PC-3 (cell line): ENCODE measurements at regions not wholly inside any gene's neighbourhood (a gene's known extent, or its start where the extent isn't known, plus 50 kb on each side); places are given as distances from the start of the nearest gene placed in this dataset.
A peak's percentile ranks its signal among the peaks of the same experiment; 100 is the strongest.
"Not testable (repeated sequence)": the region's sequence is repeated elsewhere in the genome, so short reads cannot be mapped to it uniquely, and the experiment has no call there.

Source experiments
- ATAC-seq: fragments of 200-7000 bp; cut with Tn5 transposase; 2 replicates; pipeline ENCODE4 v1.9.1; 2020; ENCODE audit warnings: mild to moderate bottlenecking, moderate library complexity
- BruUV-seq: library from RNA; stranded (reverse); fragments of 400-500 nt; replicated peaks from 2 replicates; lab custom pipeline; 2021; lab: Mats Ljungman, UMichigan
- CTCF ChIA-PET: fragments of 300-600 bp; sonication (Branson Sonifier 250); formaldehyde crosslinking; loops from one replicate; lab custom pipeline; 2022; ENCODE audit warnings: antibody characterized with exemption; lab: Charles Lee
- POLR2A ChIA-PET: fragments of 300-600 bp; sonication (Branson Sonifier 250); formaldehyde crosslinking; loops from one replicate; lab custom pipeline; 2022; ENCODE audit warnings: antibody characterized with exemption; ENCODE audit not compliant: unreplicated experiment; lab: Charles Lee
- DNase-seq: peaks from one replicate; pipeline ENCODE4 v3.0.0-alpha.2; 2015
- H2AFZ ChIP-seq: fragments of 300-600 bp; sonication (generic); 2 replicates; pipeline ENCODE4 v1.6.0; 2016; ENCODE audit warnings: antibody characterized with exemption, low read length
- H3F3A ChIP-seq: fragments of 300-600 bp; sonication (generic); one replicate; pipeline ENCODE4 v1.6.0; 2017; ENCODE audit warnings: antibody characterized with exemption, low read length, control low read depth, mild to moderate bottlenecking; ENCODE audit not compliant: unreplicated experiment
- H3K27ac ChIP-seq: fragments of 300-600 bp; sonication (generic); 2 replicates; pipeline ENCODE4 v1.5.1; 2016; ENCODE audit warnings: mild to moderate bottlenecking, low read length
- H3K27me3 ChIP-seq: fragments of 300-600 bp; sonication (generic); 2 replicates; pipeline ENCODE4 v1.6.1; 2016; ENCODE audit warnings: low read length, mixed read lengths
- H3K36me3 ChIP-seq: fragments of 300-600 bp; sonication (generic); 2 replicates; pipeline ENCODE4 v1.6.1; 2016; ENCODE audit warnings: low read depth, mixed run types, low read length, mixed read lengths
- H3K4me1 ChIP-seq: fragments of 300-600 bp; sonication (generic); 2 replicates; pipeline ENCODE4 v1.5.1; 2016; ENCODE audit warnings: low read length; ENCODE audit not compliant: insufficient read depth
- H3K4me2 ChIP-seq: fragments of 300-600 bp; sonication (generic); 2 replicates; pipeline ENCODE4 v1.6.0; 2016; ENCODE audit warnings: low read length
- H3K4me3 ChIP-seq: fragments of 300-600 bp; sonication (generic); 2 replicates; pipeline ENCODE4 v1.5.1; 2016; ENCODE audit warnings: mild to moderate bottlenecking, low read length, mixed read lengths
- H3K79me2 ChIP-seq: fragments of 300-600 bp; sonication (generic); 2 replicates; pipeline ENCODE4 v1.6.1; 2017; ENCODE audit warnings: low read length, mixed read lengths
- H3K9ac ChIP-seq: fragments of 300-600 bp; sonication (generic); 2 replicates; pipeline ENCODE4 v1.6.0; 2016; ENCODE audit warnings: mild to moderate bottlenecking, low read length
- H3K9me2 ChIP-seq: fragments of 300-600 bp; sonication (generic); replicated peaks from 2 replicates; pipeline ENCODE4 v1.6.1; 2016; ENCODE audit warnings: mixed run types, low read length, mixed read lengths
- H3K9me3 ChIP-seq: fragments of 300-600 bp; sonication (generic); 2 replicates; pipeline ENCODE4 v1.6.1; 2016; ENCODE audit warnings: low read length, mixed read lengths
- H4K20me1 ChIP-seq: fragments of 300-600 bp; sonication (generic); 2 replicates; pipeline ENCODE4 v1.6.1; 2016; ENCODE audit warnings: low read length, mixed read lengths
- CTCF ChIP-seq: fragments of 300-600 bp; sonication (generic); conservative IDR thresholded peaks from 2 replicates; pipeline ENCODE4 v1.5.1; 2017; ENCODE audit warnings: antibody characterized with exemption, low read depth, mild to moderate bottlenecking, low read length
- EZH2 ChIP-seq: fragments of 300-600 bp; sonication (generic); IDR thresholded peaks from one replicate; pipeline ENCODE4 v1.6.1; 2017; ENCODE audit warnings: antibody characterized with exemption, mild to moderate bottlenecking, low read length; ENCODE audit not compliant: unreplicated experiment
- EZH2phosphoT487 ChIP-seq: fragments of 300-600 bp; sonication (generic); IDR thresholded peaks from 2 replicates; pipeline ENCODE4 v1.6.1; 2018; ENCODE audit warnings: mild to moderate bottlenecking, antibody characterized with exemption, low read length, borderline replicate concordance
- intact Hi-C: fragments of 100-400 bp; cut with micrococcal nuclease; formaldehyde crosslinking; loops from 2 replicates; pipeline ENCODE4 v1.9.0; 2023

- Histone ChIP-seq H3K36me3 (no peaks in the 10 kb centered on the region), H3K9ac (peak overlapping the region; percentile 45), H3K9me3 (no peaks in the 10 kb centered on the region), H3K79me2 (no peaks in the 10 kb centered on the region), H3K4me3 (no peak overlapping the region), H2AFZ (no peak overlapping the region; the same call in 1 of the 2 replicates), H4K20me1 (no peaks in the 10 kb centered on the region), H3K4me1 (peaks cover 15% of the 10 kb centered on the region), H3F3A (no peaks in the 10 kb centered on the region), H3K27me3 (0 out of 2 replicates have a peak, but pooled peaks cover 2% of the 10 kb centered on the region), H3K27ac (peak overlapping the region; percentile 73), H3K9me2 (no peaks in the 10 kb centered on the region), H3K4me2 (peak overlapping the region; percentile 54)
- ATAC-seq = peak; percentile 80
- TF ChIP-seq EZH2phosphoT487 = no peak
- TF ChIP-seq EZH2 = no peak
- peak; percentile 86 for DNase-seq
- ChIA-PET CTCF (no interaction called here), POLR2A (no interaction called here)
- BruUV-seq = no TSS peak
- intact Hi-C loops = no loop called here
These were observed 55.8 kb upstream of the SGIP1 start for GRCh38 chr1:66478116-66478515.

DNA sequence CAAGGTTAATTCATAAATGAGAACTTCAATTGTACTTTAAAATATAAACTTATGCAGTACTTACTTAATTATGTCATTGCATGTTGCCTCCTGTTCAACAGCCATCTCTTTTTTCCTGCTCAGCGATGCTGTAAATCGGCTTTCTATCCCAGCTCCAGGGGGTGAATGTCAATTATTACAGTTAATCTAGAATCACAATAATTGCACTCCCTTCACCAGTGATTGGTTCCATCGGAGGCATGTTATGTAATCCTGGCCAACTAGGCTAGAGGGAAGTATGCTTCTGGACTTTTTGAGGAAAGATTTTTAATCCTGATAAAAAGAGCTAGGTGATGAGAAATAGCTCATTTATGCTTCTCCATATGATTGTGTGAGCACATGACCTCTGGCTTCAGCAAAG lies 53.8 kb upstream of the SGIP1 start:
- no peaks in the 10 kb centered on the region for H3K79me2 ChIP-seq
- DNase-seq (no peak), ATAC-seq (no peak)
- no peak overlapping the region for H3K4me3 ChIP-seq
- H3F3A ChIP-seq = no peaks in the 10 kb centered on the region
- H3K27me3 ChIP-seq = no peaks in the 10 kb centered on the region
- no peaks in the 10 kb centered on the region for H3K36me3 ChIP-seq
- peaks cover 15% of the 10 kb centered on the region for H3K4me1 ChIP-seq
- no peaks in the 10 kb centered on the region for H4K20me1 ChIP-seq
- no peaks in the 10 kb centered on the region for H3K9me2 ChIP-seq
- H2AFZ ChIP-seq = no peak overlapping the region
- CTCF ChIA-PET = no interaction called here
- TF ChIP-seq CTCF = no peak
- TF ChIP-seq EZH2 = no peak
- no peak for TF ChIP-seq EZH2phosphoT487
- no peaks in the 10 kb centered on the region for H3K9me3 ChIP-seq
- BruUV-seq = no TSS peak
- H3K27ac ChIP-seq = no peak overlapping the region
- POLR2A ChIA-PET = interaction anchor here (0.6 kb wide), 1 partner anchor 8 kb away, joined by 3 read pairs; no protein-coding TSS in a partner anchor
- no peak overlapping the region for H3K9ac ChIP-seq
- H3K4me2 ChIP-seq = no peak overlapping the region
- intact Hi-C loops = no loop called here

DNA sequence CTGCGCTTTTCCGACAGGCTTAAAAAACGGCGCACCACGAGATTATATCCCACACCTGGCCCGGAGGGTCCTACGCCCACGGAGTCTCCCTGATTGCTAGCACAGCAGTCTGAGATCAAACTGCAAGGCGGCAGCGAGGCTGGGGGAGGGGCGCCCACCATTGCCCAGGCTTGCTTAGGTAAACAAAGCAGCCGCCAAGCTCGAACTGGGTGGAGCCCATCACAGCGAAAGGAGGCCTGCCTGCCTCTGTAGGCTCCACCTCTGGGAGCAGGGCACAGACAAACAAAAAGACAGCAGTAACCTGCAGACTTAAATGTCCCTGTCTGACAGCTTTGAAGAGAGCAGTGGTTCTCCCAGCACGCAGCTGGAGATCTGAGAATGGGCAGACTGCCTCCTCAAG lies 52.7 kb upstream of the SGIP1 start:
- H3K79me2 ChIP-seq, H3K9me3 ChIP-seq, H3K4me2 ChIP-seq, H3K36me3 ChIP-seq, H3K4me3 ChIP-seq, H3K9ac ChIP-seq, CTCF ChIA-PET, H3K9me2 ChIP-seq, POLR2A ChIA-PET, BruUV-seq, DNase-seq, H3F3A ChIP-seq, H2AFZ ChIP-seq, H3K27ac ChIP-seq, H4K20me1 ChIP-seq, intact Hi-C loops, ATAC-seq, H3K27me3 ChIP-seq: not testable (repeated sequence)
- H3K4me1 ChIP-seq = peaks cover 15% of the 10 kb centered on the region
